GM12878 (cell line): ENCODE measurements at regions not wholly inside any gene's neighbourhood (a gene's known extent, or its start where the extent isn't known, plus 50 kb on each side); places are given as distances from the start of the nearest gene placed in this dataset.

Source experiments
- BCL11A ChIP-seq: IDR thresholded peaks from 2 replicates; pipeline ENCODE4 v1.6.1; 2011; ENCODE audit warnings: low read depth, low read length
- HCFC1 ChIP-seq: fragments of 150-350 bp; IDR thresholded peaks from 2 replicates; pipeline ENCODE4 v1.6.1; 2014; ENCODE audit warnings: low read length
- POU2F2 ChIP-seq: IDR thresholded peaks from 3 replicates; pipeline ENCODE4 v1.6.1; 2011; ENCODE audit warnings: low read depth, mild to moderate bottlenecking, low read length, borderline replicate concordance
- STAT3 ChIP-seq: IDR thresholded peaks from 2 replicates; pipeline ENCODE4 v1.6.1; 2011; ENCODE audit warnings: low read depth, low read length, improper control_type of control experiment
- TAF1 ChIP-seq: IDR thresholded peaks from 2 replicates; pipeline ENCODE4 v1.6.1; 2011; ENCODE audit warnings: mild to moderate bottlenecking, low read depth, low read length, borderline replicate concordance
- TCF3 ChIP-seq: IDR thresholded peaks from 2 replicates; pipeline ENCODE4 v1.6.1; 2012; ENCODE audit warnings: low read depth, mild to moderate bottlenecking, low read length, borderline replicate concordance; ENCODE audit not compliant: insufficient read depth
- TF ChIP-seq, protein P1 (sequence below): fragments of 450-650 bp; IDR thresholded peaks from 2 replicates; pipeline ENCODE4 v1.6.1; 2016; ENCODE audit warnings: mild to moderate bottlenecking, moderate library complexity, borderline replicate concordance

DNA sequence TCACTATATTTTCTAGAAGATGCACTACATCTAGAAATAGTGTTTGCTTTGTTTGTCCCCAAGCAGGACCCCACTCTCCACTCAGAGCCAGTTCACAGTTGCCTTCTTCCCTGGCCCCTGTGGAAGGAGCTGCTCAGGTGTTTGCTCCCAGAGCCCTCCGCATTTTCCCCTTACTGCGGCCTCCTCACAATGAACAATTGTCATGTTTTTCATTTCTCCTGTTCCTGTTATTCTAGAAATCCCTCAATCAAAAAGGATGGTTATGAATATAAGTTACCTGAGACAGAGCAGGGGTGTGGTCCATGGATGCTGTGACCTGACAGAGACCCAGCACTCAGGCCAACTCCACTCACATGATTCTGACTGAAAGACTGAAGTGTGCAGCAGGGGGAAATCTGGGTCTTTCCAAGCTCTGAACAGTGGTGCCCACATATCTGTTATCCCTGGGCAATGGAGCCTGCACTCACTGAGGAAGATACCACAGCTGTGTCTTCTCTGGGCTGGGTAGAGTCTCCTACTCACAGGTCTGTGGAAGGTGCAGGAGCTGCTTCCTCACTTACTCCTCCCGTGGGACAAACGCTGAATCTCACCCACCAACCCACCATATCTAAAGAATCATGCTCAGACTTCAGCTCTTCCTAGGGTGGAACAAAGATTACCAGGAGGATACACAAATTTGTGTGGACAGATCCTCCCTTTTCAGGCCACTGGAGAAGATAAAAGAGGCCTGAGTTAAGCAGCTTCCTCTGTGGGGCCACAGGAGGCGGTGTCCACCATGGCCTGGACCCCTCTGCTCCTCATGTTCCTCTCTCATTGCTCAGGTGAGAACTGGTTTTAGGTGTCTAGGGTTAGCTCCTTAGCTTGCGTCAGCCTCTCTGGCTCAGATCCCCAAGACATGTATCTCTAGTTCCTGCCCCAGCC lies 87.1 kb upstream of the TOP3B start (continued):
- TF ChIP-seq, protein P1, sequence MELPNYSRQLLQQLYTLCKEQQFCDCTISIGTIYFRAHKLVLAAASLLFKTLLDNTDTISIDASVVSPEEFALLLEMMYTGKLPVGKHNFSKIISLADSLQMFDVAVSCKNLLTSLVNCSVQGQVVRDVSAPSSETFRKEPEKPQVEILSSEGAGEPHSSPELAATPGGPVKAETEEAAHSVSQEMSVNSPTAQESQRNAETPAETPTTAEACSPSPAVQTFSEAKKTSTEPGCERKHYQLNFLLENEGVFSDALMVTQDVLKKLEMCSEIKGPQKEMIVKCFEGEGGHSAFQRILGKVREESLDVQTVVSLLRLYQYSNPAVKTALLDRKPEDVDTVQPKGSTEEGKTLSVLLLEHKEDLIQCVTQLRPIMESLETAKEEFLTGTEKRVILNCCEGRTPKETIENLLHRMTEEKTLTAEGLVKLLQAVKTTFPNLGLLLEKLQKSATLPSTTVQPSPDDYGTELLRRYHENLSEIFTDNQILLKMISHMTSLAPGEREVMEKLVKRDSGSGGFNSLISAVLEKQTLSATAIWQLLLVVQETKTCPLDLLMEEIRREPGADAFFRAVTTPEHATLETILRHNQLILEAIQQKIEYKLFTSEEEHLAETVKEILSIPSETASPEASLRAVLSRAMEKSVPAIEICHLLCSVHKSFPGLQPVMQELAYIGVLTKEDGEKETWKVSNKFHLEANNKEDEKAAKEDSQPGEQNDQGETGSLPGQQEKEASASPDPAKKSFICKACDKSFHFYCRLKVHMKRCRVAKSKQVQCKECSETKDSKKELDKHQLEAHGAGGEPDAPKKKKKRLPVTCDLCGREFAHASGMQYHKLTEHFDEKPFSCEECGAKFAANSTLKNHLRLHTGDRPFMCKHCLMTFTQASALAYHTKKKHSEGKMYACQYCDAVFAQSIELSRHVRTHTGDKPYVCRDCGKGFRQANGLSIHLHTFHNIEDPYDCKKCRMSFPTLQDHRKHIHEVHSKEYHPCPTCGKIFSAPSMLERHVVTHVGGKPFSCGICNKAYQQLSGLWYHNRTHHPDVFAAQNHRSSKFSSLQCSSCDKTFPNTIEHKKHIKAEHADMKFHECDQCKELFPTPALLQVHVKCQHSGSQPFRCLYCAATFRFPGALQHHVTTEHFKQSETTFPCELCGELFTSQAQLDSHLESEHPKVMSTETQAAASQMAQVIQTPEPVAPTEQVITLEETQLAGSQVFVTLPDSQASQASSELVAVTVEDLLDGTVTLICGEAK, result no peak
- no peak for TF ChIP-seq BCL11A
- no peak for TF ChIP-seq POU2F2
- TF ChIP-seq TAF1, result no peak
- no peak for TF ChIP-seq TCF3
- TF ChIP-seq HCFC1, result no peak
- TF ChIP-seq STAT3, result no peak
